NB4 (cell line): ENCODE measurements at regions not wholly inside any gene's neighbourhood (a gene's known extent, or its start where the extent isn't known, plus 50 kb on each side); places are given as distances from the start of the nearest gene placed in this dataset.
"Not testable (repeated sequence)": the region's sequence is repeated elsewhere in the genome, so short reads cannot be mapped to it uniquely, and the experiment has no call there.

Experiments
- POLR2A ChIP-seq: IDR thresholded peaks from 2 replicates; pipeline ENCODE4 v1.6.1; 2011; ENCODE audit warnings: mild to moderate bottlenecking; ENCODE audit not compliant: insufficient read length; ENCODE audit errors: extremely low read depth
- TF ChIP-seq, protein P1 (sequence below): IDR thresholded peaks from one replicate; pipeline ENCODE4 v1.5.1; 2012; ENCODE audit warnings: low read depth, low read length

DNA sequence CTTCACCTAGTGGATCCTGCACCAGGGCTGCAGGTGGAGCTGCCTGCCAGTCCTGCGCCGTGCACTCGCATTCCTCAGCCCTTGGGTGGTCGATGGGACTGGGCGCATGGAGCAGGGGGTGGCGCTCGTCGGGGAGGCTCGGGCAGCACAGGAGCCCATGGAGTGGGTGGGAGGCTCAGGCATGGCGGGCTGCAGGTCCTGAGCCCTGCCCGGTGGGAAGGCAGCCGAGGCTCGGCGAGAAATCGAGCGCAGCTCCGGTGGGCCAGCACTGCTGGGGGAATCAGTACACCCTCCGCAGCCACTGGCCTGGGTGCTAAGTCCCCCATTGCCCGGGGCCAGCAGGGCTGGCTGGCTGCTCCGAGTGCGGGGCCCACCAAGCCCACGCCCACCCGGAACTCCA lies 182.2 kb upstream of the LHX8 start:
- TF ChIP-seq POLR2A: not testable (repeated sequence)
- TF ChIP-seq, protein P1, sequence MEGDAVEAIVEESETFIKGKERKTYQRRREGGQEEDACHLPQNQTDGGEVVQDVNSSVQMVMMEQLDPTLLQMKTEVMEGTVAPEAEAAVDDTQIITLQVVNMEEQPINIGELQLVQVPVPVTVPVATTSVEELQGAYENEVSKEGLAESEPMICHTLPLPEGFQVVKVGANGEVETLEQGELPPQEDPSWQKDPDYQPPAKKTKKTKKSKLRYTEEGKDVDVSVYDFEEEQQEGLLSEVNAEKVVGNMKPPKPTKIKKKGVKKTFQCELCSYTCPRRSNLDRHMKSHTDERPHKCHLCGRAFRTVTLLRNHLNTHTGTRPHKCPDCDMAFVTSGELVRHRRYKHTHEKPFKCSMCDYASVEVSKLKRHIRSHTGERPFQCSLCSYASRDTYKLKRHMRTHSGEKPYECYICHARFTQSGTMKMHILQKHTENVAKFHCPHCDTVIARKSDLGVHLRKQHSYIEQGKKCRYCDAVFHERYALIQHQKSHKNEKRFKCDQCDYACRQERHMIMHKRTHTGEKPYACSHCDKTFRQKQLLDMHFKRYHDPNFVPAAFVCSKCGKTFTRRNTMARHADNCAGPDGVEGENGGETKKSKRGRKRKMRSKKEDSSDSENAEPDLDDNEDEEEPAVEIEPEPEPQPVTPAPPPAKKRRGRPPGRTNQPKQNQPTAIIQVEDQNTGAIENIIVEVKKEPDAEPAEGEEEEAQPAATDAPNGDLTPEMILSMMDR: not testable (repeated sequence)
